Neural progenitor cell (in vitro differentiated cells): ENCODE measurements at regions not wholly inside any gene's neighbourhood (a gene's known extent, or its start where the extent isn't known, plus 50 kb on each side); places are given as distances from the start of the nearest gene placed in this dataset.

ENCODE experiments used
- EZH2 ChIP-seq: fragments of 200-600 bp; sonication (generic); IDR thresholded peaks from 2 replicates; pipeline ENCODE4 v1.6.1; 2017; ENCODE audit warnings: antibody characterized with exemption, mild to moderate bottlenecking, moderate library complexity
- EZH2phosphoT487 ChIP-seq: fragments of 200-600 bp; sonication (generic); IDR thresholded peaks from 2 replicates; pipeline ENCODE4 v1.6.1; 2017; ENCODE audit warnings: antibody characterized with exemption
- TF ChIP-seq, protein P1 (sequence below): fragments of 200-600 bp; sonication (generic); IDR thresholded peaks from 2 replicates; pipeline ENCODE4 v1.5.1; 2017; ENCODE audit warnings: antibody characterized with exemption, mild to moderate bottlenecking

DNA sequence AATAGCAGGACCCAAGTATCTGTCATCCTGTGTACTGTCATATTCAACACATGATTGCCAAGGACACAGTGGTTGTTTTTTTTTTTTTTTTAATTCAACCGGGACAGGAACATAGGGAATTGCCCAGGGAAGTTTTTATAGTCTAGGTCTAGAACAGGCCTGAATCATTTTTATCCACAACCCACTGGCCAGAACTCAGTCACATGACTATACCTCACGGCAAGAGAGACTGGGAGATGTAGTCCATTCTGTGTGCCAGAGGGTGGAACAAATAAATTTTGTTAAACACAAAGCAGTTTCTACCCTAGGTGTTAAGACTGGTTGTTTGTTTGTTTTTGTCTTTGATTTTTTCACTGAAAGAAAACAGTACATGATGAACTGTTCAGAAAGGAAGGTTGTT, 105.8 kb upstream of the SMARCA2 start:
- TF ChIP-seq, protein P1, sequence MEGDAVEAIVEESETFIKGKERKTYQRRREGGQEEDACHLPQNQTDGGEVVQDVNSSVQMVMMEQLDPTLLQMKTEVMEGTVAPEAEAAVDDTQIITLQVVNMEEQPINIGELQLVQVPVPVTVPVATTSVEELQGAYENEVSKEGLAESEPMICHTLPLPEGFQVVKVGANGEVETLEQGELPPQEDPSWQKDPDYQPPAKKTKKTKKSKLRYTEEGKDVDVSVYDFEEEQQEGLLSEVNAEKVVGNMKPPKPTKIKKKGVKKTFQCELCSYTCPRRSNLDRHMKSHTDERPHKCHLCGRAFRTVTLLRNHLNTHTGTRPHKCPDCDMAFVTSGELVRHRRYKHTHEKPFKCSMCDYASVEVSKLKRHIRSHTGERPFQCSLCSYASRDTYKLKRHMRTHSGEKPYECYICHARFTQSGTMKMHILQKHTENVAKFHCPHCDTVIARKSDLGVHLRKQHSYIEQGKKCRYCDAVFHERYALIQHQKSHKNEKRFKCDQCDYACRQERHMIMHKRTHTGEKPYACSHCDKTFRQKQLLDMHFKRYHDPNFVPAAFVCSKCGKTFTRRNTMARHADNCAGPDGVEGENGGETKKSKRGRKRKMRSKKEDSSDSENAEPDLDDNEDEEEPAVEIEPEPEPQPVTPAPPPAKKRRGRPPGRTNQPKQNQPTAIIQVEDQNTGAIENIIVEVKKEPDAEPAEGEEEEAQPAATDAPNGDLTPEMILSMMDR: no peak
- TF ChIP-seq EZH2 (no peak), EZH2phosphoT487 (no peak)
